Neural progenitor cell (in vitro differentiated cells): ENCODE measurements at regions not wholly inside any gene's neighbourhood (a gene's known extent, or its start where the extent isn't known, plus 50 kb on each side); places are given as distances from the start of the nearest gene placed in this dataset.

Experiments used
- DNase-seq: peaks from one replicate; pipeline ENCODE4 v3.0.0-alpha.2; 2016; ENCODE audit warnings: low spot score
- H2AFZ ChIP-seq: fragments of 200-600 bp; sonication (generic); replicated peaks from 2 replicates; pipeline ENCODE4 v1.6.1; 2016; ENCODE audit warnings: antibody characterized with exemption
- H3F3A ChIP-seq: fragments of 200-600 bp; sonication (generic); 2 replicates; pipeline ENCODE4 v1.6.1; 2016; ENCODE audit warnings: antibody characterized with exemption, low read depth
- H3K27ac ChIP-seq: fragments of 200-600 bp; sonication (generic); 2 replicates; pipeline ENCODE4 v1.5.1; 2016; ENCODE audit warnings: mild to moderate bottlenecking
- H3K27me3 ChIP-seq: fragments of 200-600 bp; sonication (generic); 2 replicates; pipeline ENCODE4 v1.6.1; 2016; ENCODE audit warnings: mild to moderate bottlenecking, moderate library complexity
- H3K36me3 ChIP-seq: fragments of 200-600 bp; sonication (generic); 2 replicates; pipeline ENCODE4 v1.5.1; 2016
- H3K4me1 ChIP-seq: fragments of 200-600 bp; sonication (generic); 2 replicates; pipeline ENCODE4 v1.6.1; 2016; ENCODE audit warnings: mixed run types
- H3K4me2 ChIP-seq: fragments of 200-600 bp; sonication (generic); 2 replicates; pipeline ENCODE4 v1.6.1; 2016
- H3K4me3 ChIP-seq: fragments of 200-600 bp; sonication (generic); 2 replicates; pipeline ENCODE4 v1.5.1; 2016
- H3K79me2 ChIP-seq: fragments of 200-600 bp; sonication (generic); 2 replicates; pipeline ENCODE4 v1.6.1; 2016; ENCODE audit warnings: low read depth
- H3K9ac ChIP-seq: fragments of 200-600 bp; sonication (generic); 2 replicates; pipeline ENCODE4 v1.6.1; 2016
- H3K9me3 ChIP-seq: fragments of 200-600 bp; sonication (generic); 2 replicates; pipeline ENCODE4 v1.5.1; 2016; ENCODE audit warnings: low read depth
- H4K20me1 ChIP-seq: fragments of 200-600 bp; sonication (generic); 2 replicates; pipeline ENCODE4 v1.6.1; 2016; ENCODE audit warnings: low read depth
- H3K27ac Mint-ChIP-seq: 3 replicates; pipeline ENCODE4 v1.8.0; 2021; ENCODE audit warnings: mixed read lengths
- H3K27me3 Mint-ChIP-seq: 2 replicates; pipeline ENCODE4 v1.8.0; 2022; ENCODE audit warnings: low read depth, mild to moderate bottlenecking, inconsistent platforms, moderate library complexity, mixed read lengths; ENCODE audit not compliant: insufficient read depth
- H3K36me3 Mint-ChIP-seq: 3 replicates; pipeline ENCODE4 v1.8.0; 2021; ENCODE audit warnings: mixed read lengths
- H3K4me1 Mint-ChIP-seq: 3 replicates; pipeline ENCODE4 v1.8.0; 2021; ENCODE audit warnings: mixed read lengths
- H3K4me3 Mint-ChIP-seq: 3 replicates; pipeline ENCODE4 v1.8.0; 2021; ENCODE audit warnings: mild to moderate bottlenecking, moderate library complexity, mixed read lengths
- H3K9me3 Mint-ChIP-seq: 3 replicates; pipeline ENCODE4 v1.8.0; 2020; ENCODE audit warnings: mixed read lengths
- CTCF ChIP-seq: fragments of 200-600 bp; sonication (generic); IDR thresholded peaks from 2 replicates; pipeline ENCODE4 v1.5.1; 2017; ENCODE audit warnings: antibody characterized with exemption, mild to moderate bottlenecking
- EZH2 ChIP-seq: fragments of 200-600 bp; sonication (generic); IDR thresholded peaks from 2 replicates; pipeline ENCODE4 v1.6.1; 2017; ENCODE audit warnings: antibody characterized with exemption, mild to moderate bottlenecking, moderate library complexity
- EZH2phosphoT487 ChIP-seq: fragments of 200-600 bp; sonication (generic); IDR thresholded peaks from 2 replicates; pipeline ENCODE4 v1.6.1; 2017; ENCODE audit warnings: antibody characterized with exemption

- H3K36me3 ChIP-seq, result no peaks in the 10 kb centered on the region
- H2AFZ ChIP-seq, result no peak overlapping the region
- no peak overlapping the region for H3K27ac Mint-ChIP-seq
- H3K27me3 Mint-ChIP-seq, result no peaks in the 10 kb centered on the region
- H3K9me3 Mint-ChIP-seq, result no peaks in the 10 kb centered on the region
- no peak overlapping the region for H3K4me3 Mint-ChIP-seq
- DNase-seq, result no peak
- peaks cover 5% of the 10 kb centered on the region for H3K4me1 Mint-ChIP-seq
- no peak for TF ChIP-seq CTCF
- TF ChIP-seq EZH2, result no peak
- TF ChIP-seq EZH2phosphoT487, result no peak
- H3K9ac ChIP-seq, result no peak overlapping the region
- no peak overlapping the region for H3K4me3 ChIP-seq
- no peak overlapping the region for H3K4me2 ChIP-seq
- no peaks in the 10 kb centered on the region for H3K36me3 Mint-ChIP-seq
- no peaks in the 10 kb centered on the region for H4K20me1 ChIP-seq
- H3F3A ChIP-seq, result no peaks in the 10 kb centered on the region
- H3K4me1 ChIP-seq, result no peaks in the 10 kb centered on the region
- H3K27me3 ChIP-seq, result no peaks in the 10 kb centered on the region
- no peak overlapping the region for H3K27ac ChIP-seq
- H3K79me2 ChIP-seq, result no peaks in the 10 kb centered on the region
- H3K9me3 ChIP-seq, result no peaks in the 10 kb centered on the region
Measured at GRCh38 chr2:65594150-65594549, 161.8 kb upstream of the SPRED2 start.

- Mint-ChIP-seq H3K4me3 (no peak overlapping the region), H3K27me3 (no peaks in the 10 kb centered on the region), H3K9me3 (no peaks in the 10 kb centered on the region), H3K27ac (no peak overlapping the region), H3K36me3 (no peaks in the 10 kb centered on the region), H3K4me1 (no peaks in the 10 kb centered on the region)
- DNase-seq, result no peak
- H3K4me1 ChIP-seq, result no peaks in the 10 kb centered on the region
- H3F3A ChIP-seq, result no peaks in the 10 kb centered on the region
- no peak overlapping the region for H3K4me3 ChIP-seq
- H3K36me3 ChIP-seq, result no peaks in the 10 kb centered on the region
- H3K79me2 ChIP-seq, result no peaks in the 10 kb centered on the region
- H3K4me2 ChIP-seq, result no peak overlapping the region
- no peak overlapping the region for H3K27ac ChIP-seq
- no peaks in the 10 kb centered on the region for H4K20me1 ChIP-seq
- TF ChIP-seq CTCF (no peak), EZH2phosphoT487 (no peak), EZH2 (no peak)
- H3K9ac ChIP-seq, result no peak overlapping the region
- no peaks in the 10 kb centered on the region for H3K27me3 ChIP-seq
- no peaks in the 10 kb centered on the region for H3K9me3 ChIP-seq
- no peak overlapping the region for H2AFZ ChIP-seq
Measured at GRCh38 chr2:65589667-65590066, 157.3 kb upstream of the SPRED2 start.

GRCh38 chr2:65587779-65588178 lies 155.4 kb upstream of the SPRED2 start:
- H3K36me3 Mint-ChIP-seq, result no peaks in the 10 kb centered on the region
- Histone ChIP-seq H3K9ac (no peak overlapping the region), H3K27ac (no peak overlapping the region), H3K27me3 (no peaks in the 10 kb centered on the region), H3K4me1 (no peaks in the 10 kb centered on the region), H3K36me3 (no peaks in the 10 kb centered on the region), H4K20me1 (no peaks in the 10 kb centered on the region), H3K4me2 (no peak overlapping the region), H2AFZ (no peak overlapping the region), H3F3A (no peaks in the 10 kb centered on the region), H3K9me3 (no peaks in the 10 kb centered on the region), H3K79me2 (no peaks in the 10 kb centered on the region), H3K4me3 (no peak overlapping the region)
- H3K9me3 Mint-ChIP-seq, result no peaks in the 10 kb centered on the region
- H3K4me1 Mint-ChIP-seq, result no peaks in the 10 kb centered on the region
- TF ChIP-seq EZH2, result no peak
- no peak for TF ChIP-seq CTCF
- TF ChIP-seq EZH2phosphoT487, result no peak
- H3K27ac Mint-ChIP-seq, result no peak overlapping the region
- no peak overlapping the region for H3K4me3 Mint-ChIP-seq
- DNase-seq, result no peak
- no peaks in the 10 kb centered on the region for H3K27me3 Mint-ChIP-seq

- peaks cover 4% of the 10 kb centered on the region for H3K9me3 Mint-ChIP-seq
- no peak overlapping the region for H3K4me2 ChIP-seq
- H3K27ac ChIP-seq, result no peak overlapping the region
- no peaks in the 10 kb centered on the region for H3K4me1 ChIP-seq
- no peaks in the 10 kb centered on the region for H4K20me1 ChIP-seq
- no peaks in the 10 kb centered on the region for H3K27me3 ChIP-seq
- H3F3A ChIP-seq, result no peaks in the 10 kb centered on the region
- H3K79me2 ChIP-seq, result no peaks in the 10 kb centered on the region
- H3K36me3 ChIP-seq, result no peaks in the 10 kb centered on the region
- no peaks in the 10 kb centered on the region for H3K9me3 ChIP-seq
- H3K27ac Mint-ChIP-seq, result peak overlapping the region; percentile 6
- no peaks in the 10 kb centered on the region for H3K4me1 Mint-ChIP-seq
- H3K4me3 Mint-ChIP-seq, result no peak overlapping the region
- no peak overlapping the region for H3K9ac ChIP-seq
- no peaks in the 10 kb centered on the region for H3K27me3 Mint-ChIP-seq
- H2AFZ ChIP-seq, result no peak overlapping the region
- DNase-seq, result no peak
- H3K4me3 ChIP-seq, result no peak overlapping the region
- no peaks in the 10 kb centered on the region for H3K36me3 Mint-ChIP-seq
- TF ChIP-seq CTCF (no peak), EZH2 (no peak), EZH2phosphoT487 (no peak)
Measured at GRCh38 chr2:65586516-65586915, 154.1 kb upstream of the SPRED2 start.
